ENCODE measurements at regions not wholly inside any gene's neighbourhood (a gene's known extent, or its start where the extent isn't known, plus 50 kb on each side); places are given as distances from the start of the nearest gene placed in this dataset.

GRCh38 chr16:64892835-64893785 is 228.8 kb downstream of the CDH11 start:
- DNase-seq (ENCODE audit: extremely low read depth in 1 of 11, low read depth in 9 of 11, low spot score in 4 of 11): no peak

GRCh38 chr16:64889446-64889845 is 232.4 kb downstream of the CDH11 start:
- DNase-seq (ENCODE audit: extremely low read depth in 1 of 11, low read depth in 9 of 11, low spot score in 4 of 11): no peak

GRCh38 chr16:64887651-64888050 is 234.2 kb downstream of the CDH11 start:
- no peak for DNase-seq (ENCODE audit: extremely low read depth in 1 of 11, low read depth in 9 of 11, low spot score in 4 of 11)

GRCh38 chr16:64882078-64882784 is 239.6 kb downstream of the CDH11 start:
- DNase-seq (ENCODE audit: extremely low read depth in 1 of 11, low read depth in 9 of 11, low spot score in 4 of 11): no peak

GRCh38 chr16:64880994-64881393 is 240.9 kb downstream of the CDH11 start:
- no peak for DNase-seq (ENCODE audit: extremely low read depth in 1 of 11, low read depth in 9 of 11, low spot score in 4 of 11)

GRCh38 chr16:64880006-64880405 is 241.9 kb downstream of the CDH11 start:
- no peak for DNase-seq (ENCODE audit: extremely low read depth in 1 of 11, low read depth in 9 of 11, low spot score in 4 of 11)

- DNase-seq (ENCODE audit: extremely low read depth in 1 of 11, low read depth in 9 of 11, low spot score in 4 of 11): no peak
These were observed 242.9 kb downstream of the CDH11 start for GRCh38 chr16:64878940-64879339.

GRCh38 chr16:64872101-64872500 is 249.8 kb downstream of the CDH11 start:
- no peak for DNase-seq (ENCODE audit: extremely low read depth in 1 of 11, low read depth in 9 of 11, low spot score in 4 of 11)

- no peak for DNase-seq (ENCODE audit: extremely low read depth in 1 of 11, low read depth in 9 of 11, low spot score in 4 of 11)
These were observed 251.0 kb downstream of the CDH11 start for GRCh38 chr16:64870859-64871258.

GRCh38 chr16:64869781-64870180 is 252.1 kb downstream of the CDH11 start:
- no peak for DNase-seq (ENCODE audit: extremely low read depth in 1 of 11, low read depth in 9 of 11, low spot score in 4 of 11)

GRCh38 chr16:64866021-64866420 is 255.8 kb downstream of the CDH11 start:
- DNase-seq (ENCODE audit: extremely low read depth in 1 of 11, low read depth in 9 of 11, low spot score in 4 of 11): no peak

GRCh38 chr16:64865069-64865696 is 256.7 kb downstream of the CDH11 start:
- peak in 2 of 11 donors; percentile 20 to 36 for DNase-seq (ENCODE audit: extremely low read depth in 1 of 11, low read depth in 9 of 11, low spot score in 4 of 11)

- peak; percentile 32 to 79 (median 52) for DNase-seq (ENCODE audit: extremely low read depth in 1 of 11, low read depth in 9 of 11, low spot score in 4 of 11)
These were observed 257.5 kb downstream of the CDH11 start for GRCh38 chr16:64864232-64864809.

- no peak for DNase-seq (ENCODE audit: extremely low read depth in 1 of 11, low read depth in 9 of 11, low spot score in 4 of 11)
These were observed 263.8 kb downstream of the CDH11 start for GRCh38 chr16:64858076-64858475.

- DNase-seq (ENCODE audit: extremely low read depth in 1 of 11, low read depth in 9 of 11, low spot score in 4 of 11): no peak
These were observed 264.5 kb downstream of the CDH11 start for GRCh38 chr16:64857411-64857810.

- DNase-seq (ENCODE audit: extremely low read depth in 1 of 11, low read depth in 9 of 11, low spot score in 4 of 11): no peak
These were observed 268.3 kb downstream of the CDH11 start for GRCh38 chr16:64853551-64853950.

GRCh38 chr16:64846966-64847365 is 274.9 kb downstream of the CDH11 start:
- no peak for DNase-seq (ENCODE audit: extremely low read depth in 1 of 11, low read depth in 9 of 11, low spot score in 4 of 11)

GRCh38 chr16:64845071-64845470 is 276.8 kb downstream of the CDH11 start:
- DNase-seq (ENCODE audit: extremely low read depth in 1 of 11, low read depth in 9 of 11, low spot score in 4 of 11): no peak

- no peak for DNase-seq (ENCODE audit: extremely low read depth in 1 of 11, low read depth in 9 of 11, low spot score in 4 of 11)
These were observed 280.4 kb downstream of the CDH11 start for GRCh38 chr16:64841482-64841881.
